ENCODE measurements at regions not wholly inside any gene's neighbourhood (a gene's known extent, or its start where the extent isn't known, plus 50 kb on each side); places are given as distances from the start of the nearest gene placed in this dataset.

- H3K4me3 ChIP-seq (ENCODE audit: low read length), result no peak overlapping the region
- no peak overlapping the region for H3K27ac ChIP-seq (ENCODE audit: low read length)
- no peak overlapping the region for H3K9ac ChIP-seq (ENCODE audit: low read depth, low read length)
- no peaks in the 10 kb centered on the region for H3K9me3 ChIP-seq (ENCODE audit: insufficient read depth, low read depth, low read length)
- H3K27me3 ChIP-seq (ENCODE audit: insufficient read depth, low read length), result no peaks in the 10 kb centered on the region
- H3K4me1 ChIP-seq (ENCODE audit: insufficient read depth, low read length), result no peaks in the 10 kb centered on the region
- no peaks in the 10 kb centered on the region for H3K36me3 ChIP-seq (ENCODE audit: insufficient read depth, low read depth, low read length)
These were observed 1540.6 kb upstream of the GBE1 start for GRCh38 chr3:83302091-83302490.

GRCh38 chr3:83317605-83318004 is 1556.2 kb upstream of the GBE1 start:
- Histone ChIP-seq H3K4me1 (ENCODE audit: insufficient read depth, low read length) (peaks cover 13% of the 10 kb centered on the region; the same call in 1 of the 2 replicates), H3K36me3 (ENCODE audit: insufficient read depth, low read depth, low read length) (no peaks in the 10 kb centered on the region), H3K9me3 (ENCODE audit: insufficient read depth, low read depth, low read length) (no peaks in the 10 kb centered on the region), H3K27ac (ENCODE audit: low read length) (no peak overlapping the region), H3K4me3 (ENCODE audit: low read length) (no peak overlapping the region), H3K9ac (ENCODE audit: low read depth, low read length) (no peak overlapping the region), H3K27me3 (ENCODE audit: insufficient read depth, low read length) (no peaks in the 10 kb centered on the region)

DNA sequence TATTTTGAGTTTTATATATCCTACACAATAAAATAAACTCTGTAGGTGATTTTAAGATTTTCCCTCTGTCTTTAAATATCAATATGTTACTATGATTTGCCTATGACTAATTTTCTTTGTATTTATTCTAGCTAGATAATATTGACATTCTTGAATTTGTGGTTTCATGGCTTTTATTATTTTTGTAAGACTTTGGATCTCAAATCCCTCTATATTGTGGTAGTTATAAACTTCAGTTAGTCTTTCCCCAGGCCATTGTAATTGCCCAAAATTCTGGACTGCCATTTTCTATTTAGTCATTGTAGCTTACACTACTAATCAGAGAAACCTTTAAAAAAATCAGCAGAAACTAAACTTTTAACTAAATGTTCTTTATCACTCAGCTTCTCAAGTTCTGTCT is 1559.3 kb upstream of the GBE1 start:
- Histone ChIP-seq H3K9ac (ENCODE audit: low read depth, low read length) (no peak overlapping the region), H3K9me3 (ENCODE audit: insufficient read depth, low read depth, low read length) (no peaks in the 10 kb centered on the region), H3K36me3 (ENCODE audit: insufficient read depth, low read depth, low read length) (no peaks in the 10 kb centered on the region), H3K4me1 (ENCODE audit: insufficient read depth, low read length) (peaks cover 13% of the 10 kb centered on the region; the same call in 1 of the 2 replicates), H3K4me3 (ENCODE audit: low read length) (no peak overlapping the region), H3K27ac (ENCODE audit: low read length) (no peak overlapping the region), H3K27me3 (ENCODE audit: insufficient read depth, low read length) (no peaks in the 10 kb centered on the region)

GRCh38 chr3:83321457-83321856 is 1560.0 kb upstream of the GBE1 start:
- Histone ChIP-seq H3K4me3 (ENCODE audit: low read length) (no peak overlapping the region), H3K36me3 (ENCODE audit: insufficient read depth, low read depth, low read length) (no peaks in the 10 kb centered on the region), H3K4me1 (ENCODE audit: insufficient read depth, low read length) (peaks cover 13% of the 10 kb centered on the region; the same call in 1 of the 2 replicates), H3K9ac (ENCODE audit: low read depth, low read length) (no peak overlapping the region), H3K9me3 (ENCODE audit: insufficient read depth, low read depth, low read length) (no peaks in the 10 kb centered on the region), H3K27ac (ENCODE audit: low read length) (no peak overlapping the region), H3K27me3 (ENCODE audit: insufficient read depth, low read length) (no peaks in the 10 kb centered on the region)

- H3K9me3 ChIP-seq (ENCODE audit: insufficient read depth, low read depth, low read length), result no peaks in the 10 kb centered on the region
- H3K36me3 ChIP-seq (ENCODE audit: insufficient read depth, low read depth, low read length), result no peaks in the 10 kb centered on the region
- H3K9ac ChIP-seq (ENCODE audit: low read depth, low read length), result no peak overlapping the region
- H3K4me1 ChIP-seq (ENCODE audit: insufficient read depth, low read length), result peaks cover 13% of the 10 kb centered on the region; the same call in 1 of the 2 replicates
- no peak overlapping the region for H3K27ac ChIP-seq (ENCODE audit: low read length)
- no peaks in the 10 kb centered on the region for H3K27me3 ChIP-seq (ENCODE audit: insufficient read depth, low read length)
- no peak overlapping the region for H3K4me3 ChIP-seq (ENCODE audit: low read length)
These were observed 1560.4 kb upstream of the GBE1 start for GRCh38 chr3:83321891-83322290.

DNA sequence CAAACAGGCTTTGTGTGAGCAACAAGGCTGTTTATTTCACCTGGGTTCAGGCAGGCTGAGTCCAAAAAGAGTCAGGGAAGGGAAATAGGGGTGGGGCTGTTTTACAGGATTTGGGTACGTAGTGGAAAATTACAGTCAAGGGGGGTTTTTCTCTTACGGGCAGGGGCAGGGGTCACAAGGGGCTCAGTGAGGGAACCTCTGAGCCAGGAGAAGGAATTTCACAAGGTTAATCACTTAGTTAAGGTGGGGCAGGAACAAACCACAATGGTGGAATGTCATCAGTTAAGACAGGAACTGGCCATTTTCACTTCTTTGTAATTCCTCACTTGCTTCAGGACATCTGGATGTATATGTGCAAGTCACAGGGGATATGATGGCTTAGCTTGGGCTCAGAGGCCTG is 1592.8 kb upstream of the GBE1 start:
- Histone ChIP-seq H3K27ac (ENCODE audit: low read length) (no peak overlapping the region), H3K36me3 (ENCODE audit: insufficient read depth, low read depth, low read length) (no peaks in the 10 kb centered on the region), H3K9me3 (ENCODE audit: insufficient read depth, low read depth, low read length) (peaks cover 5% of the 10 kb centered on the region), H3K27me3 (ENCODE audit: insufficient read depth, low read length) (no peaks in the 10 kb centered on the region), H3K4me1 (ENCODE audit: insufficient read depth, low read length) (no peaks in the 10 kb centered on the region), H3K4me3 (ENCODE audit: low read length) (no peak overlapping the region), H3K9ac (ENCODE audit: low read depth, low read length) (no peak overlapping the region)

- H3K27ac ChIP-seq (ENCODE audit: low read length), result no peak overlapping the region
- no peaks in the 10 kb centered on the region for H3K4me1 ChIP-seq (ENCODE audit: insufficient read depth, low read length)
- no peaks in the 10 kb centered on the region for H3K36me3 ChIP-seq (ENCODE audit: insufficient read depth, low read depth, low read length)
- no peak overlapping the region for H3K4me3 ChIP-seq (ENCODE audit: low read length)
- H3K9ac ChIP-seq (ENCODE audit: low read depth, low read length), result no peak overlapping the region
- H3K9me3 ChIP-seq (ENCODE audit: insufficient read depth, low read depth, low read length), result no peaks in the 10 kb centered on the region
- H3K27me3 ChIP-seq (ENCODE audit: insufficient read depth, low read length), result no peaks in the 10 kb centered on the region
These were observed 1565.5 kb upstream of the CADM2 start for GRCh38 chr3:83393276-83393675.

GRCh38 chr3:83403927-83404326 is 1554.9 kb upstream of the CADM2 start:
- no peak overlapping the region for H3K4me3 ChIP-seq (ENCODE audit: low read length)
- no peaks in the 10 kb centered on the region for H3K27me3 ChIP-seq (ENCODE audit: insufficient read depth, low read length)
- no peak overlapping the region for H3K27ac ChIP-seq (ENCODE audit: low read length)

DNA sequence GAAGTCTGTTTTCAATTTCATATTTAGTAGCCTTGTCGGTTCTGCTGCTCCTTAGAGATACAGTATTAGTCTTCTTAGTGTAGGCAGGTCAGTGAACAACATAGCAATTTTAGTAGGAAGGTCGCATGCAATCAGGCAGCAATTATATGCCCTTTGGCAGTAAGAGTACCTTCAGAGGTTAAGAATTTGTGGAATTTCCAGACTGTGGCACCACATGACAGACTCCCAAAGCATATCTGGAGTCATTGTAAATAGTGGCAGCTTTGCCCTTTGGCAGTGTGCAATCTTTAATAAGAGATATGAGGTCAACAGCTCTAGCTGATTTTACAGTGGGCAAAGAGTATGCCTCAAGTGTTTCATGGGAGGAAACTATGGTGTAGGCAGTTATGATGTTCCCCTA is 1532.5 kb upstream of the CADM2 start:
- H3K9me3 ChIP-seq (ENCODE audit: insufficient read depth, low read depth, low read length), result no peaks in the 10 kb centered on the region
- H3K4me3 ChIP-seq (ENCODE audit: low read length), result no peak overlapping the region
- no peaks in the 10 kb centered on the region for H3K36me3 ChIP-seq (ENCODE audit: insufficient read depth, low read depth, low read length)
- H3K4me1 ChIP-seq (ENCODE audit: insufficient read depth, low read length), result no peaks in the 10 kb centered on the region
- no peak overlapping the region for H3K9ac ChIP-seq (ENCODE audit: low read depth, low read length)
- H3K27ac ChIP-seq (ENCODE audit: low read length), result no peak overlapping the region
- no peaks in the 10 kb centered on the region for H3K27me3 ChIP-seq (ENCODE audit: insufficient read depth, low read length)

More at GRCh38 chr3:83403927-83404326, 1554.9 kb upstream of the CADM2 start:
- H3K36me3 ChIP-seq (ENCODE audit: insufficient read depth, low read depth, low read length), result no peaks in the 10 kb centered on the region
- no peaks in the 10 kb centered on the region; the same call in 1 of the 2 replicates for H3K9me3 ChIP-seq (ENCODE audit: insufficient read depth, low read depth, low read length)
- no peaks in the 10 kb centered on the region for H3K4me1 ChIP-seq (ENCODE audit: insufficient read depth, low read length)
- H3K9ac ChIP-seq (ENCODE audit: low read depth, low read length), result no peak overlapping the region

GRCh38 chr3:83434880-83435587 is 1523.8 kb upstream of the CADM2 start:
- Histone ChIP-seq H3K4me1 (ENCODE audit: insufficient read depth, low read length) (no peaks in the 10 kb centered on the region), H3K9ac (ENCODE audit: low read depth, low read length) (no peak overlapping the region), H3K27me3 (ENCODE audit: insufficient read depth, low read length) (no peaks in the 10 kb centered on the region), H3K9me3 (ENCODE audit: insufficient read depth, low read depth, low read length) (no peaks in the 10 kb centered on the region), H3K36me3 (ENCODE audit: insufficient read depth, low read depth, low read length) (no peaks in the 10 kb centered on the region), H3K27ac (ENCODE audit: low read length) (no peak overlapping the region), H3K4me3 (ENCODE audit: low read length) (no peak overlapping the region)

DNA sequence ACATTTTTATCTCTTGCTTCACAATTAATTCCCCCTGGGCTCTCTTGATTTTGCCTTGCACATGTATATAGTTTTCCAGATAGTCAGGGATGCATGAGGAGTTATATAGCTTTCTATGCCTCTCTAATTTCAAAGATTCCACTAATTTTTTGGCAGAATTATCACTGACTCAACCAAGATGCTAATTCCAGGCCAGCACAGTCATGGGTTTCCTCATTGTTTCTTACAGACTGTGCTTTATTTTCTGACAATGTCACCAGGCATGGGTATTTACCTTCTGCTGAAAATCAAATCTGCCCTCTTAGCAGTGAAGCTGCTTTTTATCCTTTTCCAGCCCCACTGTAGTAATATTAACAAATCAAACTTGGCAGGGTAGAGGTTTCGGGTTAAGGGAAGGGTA is 1520.6 kb upstream of the CADM2 start:
- H3K9ac ChIP-seq (ENCODE audit: low read depth, low read length), result no peak overlapping the region
- no peak overlapping the region for H3K4me3 ChIP-seq (ENCODE audit: low read length)
- H3K27me3 ChIP-seq (ENCODE audit: insufficient read depth, low read length), result no peaks in the 10 kb centered on the region
- no peak overlapping the region for H3K27ac ChIP-seq (ENCODE audit: low read length)
- H3K36me3 ChIP-seq (ENCODE audit: insufficient read depth, low read depth, low read length), result no peaks in the 10 kb centered on the region
- H3K4me1 ChIP-seq (ENCODE audit: insufficient read depth, low read length), result no peaks in the 10 kb centered on the region
- H3K9me3 ChIP-seq (ENCODE audit: insufficient read depth, low read depth, low read length), result no peaks in the 10 kb centered on the region

GRCh38 chr3:83453056-83453455 is 1505.7 kb upstream of the CADM2 start:
- Histone ChIP-seq H3K9me3 (ENCODE audit: insufficient read depth, low read depth, low read length) (no peaks in the 10 kb centered on the region), H3K4me1 (ENCODE audit: insufficient read depth, low read length) (no peaks in the 10 kb centered on the region; the same call in 1 of the 2 replicates), H3K27ac (ENCODE audit: low read length) (no peak overlapping the region), H3K36me3 (ENCODE audit: insufficient read depth, low read depth, low read length) (no peaks in the 10 kb centered on the region), H3K27me3 (ENCODE audit: insufficient read depth, low read length) (no peaks in the 10 kb centered on the region), H3K9ac (ENCODE audit: low read depth, low read length) (no peak overlapping the region), H3K4me3 (ENCODE audit: low read length) (no peak overlapping the region)
